ENCODE measurements at regions not wholly inside any gene's neighbourhood (a gene's known extent, or its start where the extent isn't known, plus 50 kb on each side); places are given as distances from the start of the nearest gene placed in this dataset.

DNA sequence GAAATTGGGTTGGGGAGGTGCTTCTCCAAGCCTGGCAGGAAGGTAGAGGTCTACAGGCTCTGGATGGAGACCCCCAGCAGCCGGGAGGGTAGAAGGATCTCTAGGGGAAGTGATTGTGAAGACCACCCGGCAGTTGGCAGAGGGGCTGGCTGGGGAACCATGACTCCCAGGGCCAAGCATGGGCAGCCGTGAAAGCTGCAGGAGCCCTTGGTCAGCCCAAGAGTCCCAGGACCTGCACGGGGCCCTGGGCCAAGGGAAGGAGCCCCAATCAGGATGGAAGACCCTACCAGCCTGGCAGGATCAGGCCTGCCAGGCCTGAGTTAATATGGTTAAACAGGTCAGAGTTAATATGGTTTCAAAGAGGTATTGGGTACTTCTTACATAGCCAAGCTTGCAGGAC is 126.3 kb upstream of the NANOS1 start:
- H3K4me1 ChIP-seq (ENCODE audit: control insufficient read depth in 1 of 2, insufficient read depth in 2 of 2, low read length in 2 of 2): no peaks in the 10 kb centered on the region
- no peaks in the 10 kb centered on the region for H3K27me3 ChIP-seq (ENCODE audit: control insufficient read depth in 1 of 2, insufficient read depth in 2 of 2, low read length in 2 of 2)
- H3K9me3 ChIP-seq (ENCODE audit: control insufficient read depth in 1 of 2, low read length in 2 of 2): no peaks in the 10 kb centered on the region
- no peak overlapping the region for H3K9ac ChIP-seq (ENCODE audit: low read depth in 1 of 2, low read length in 2 of 2)
- H3K27ac ChIP-seq (ENCODE audit: low read depth, low read length): no peak overlapping the region
- no peak overlapping the region for H3K4me3 ChIP-seq (ENCODE audit: low read depth in 1 of 2, low read length in 2 of 2)
- no peaks in the 10 kb centered on the region for H3K36me3 ChIP-seq (ENCODE audit: control insufficient read depth in 1 of 2, insufficient read depth in 2 of 2, low read length in 2 of 2)

DNA sequence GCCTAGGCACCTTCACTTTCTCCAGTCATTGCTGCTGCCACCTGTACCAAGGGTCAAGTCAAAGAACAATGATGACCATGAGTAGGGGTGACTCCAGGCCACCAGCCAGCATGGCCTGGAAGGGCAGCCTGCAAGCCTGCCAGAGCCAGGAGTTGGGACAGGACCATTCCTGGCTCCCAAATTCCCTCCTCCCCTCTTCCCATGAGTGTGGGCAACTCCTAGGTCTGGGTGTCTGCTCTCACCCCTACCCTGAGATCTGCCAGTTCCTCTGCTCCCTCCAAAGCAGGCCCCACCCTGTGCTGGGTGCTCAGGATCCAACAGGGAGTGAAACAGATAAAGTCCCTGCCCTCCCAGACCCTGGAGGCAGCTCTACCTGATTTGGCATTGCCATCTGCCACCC is 125.8 kb upstream of the NANOS1 start:
- no peak overlapping the region for H3K4me3 ChIP-seq (ENCODE audit: low read depth in 1 of 2, low read length in 2 of 2)
- H3K9me3 ChIP-seq (ENCODE audit: control insufficient read depth in 1 of 2, low read length in 2 of 2): no peaks in the 10 kb centered on the region
- H3K9ac ChIP-seq (ENCODE audit: low read depth in 1 of 2, low read length in 2 of 2): no peak overlapping the region
- H3K27ac ChIP-seq (ENCODE audit: low read depth, low read length): no peak overlapping the region
- H3K27me3 ChIP-seq (ENCODE audit: control insufficient read depth in 1 of 2, insufficient read depth in 2 of 2, low read length in 2 of 2): no peaks in the 10 kb centered on the region
- no peaks in the 10 kb centered on the region for H3K36me3 ChIP-seq (ENCODE audit: control insufficient read depth in 1 of 2, insufficient read depth in 2 of 2, low read length in 2 of 2)
- no peaks in the 10 kb centered on the region for H3K4me1 ChIP-seq (ENCODE audit: control insufficient read depth in 1 of 2, insufficient read depth in 2 of 2, low read length in 2 of 2)

DNA sequence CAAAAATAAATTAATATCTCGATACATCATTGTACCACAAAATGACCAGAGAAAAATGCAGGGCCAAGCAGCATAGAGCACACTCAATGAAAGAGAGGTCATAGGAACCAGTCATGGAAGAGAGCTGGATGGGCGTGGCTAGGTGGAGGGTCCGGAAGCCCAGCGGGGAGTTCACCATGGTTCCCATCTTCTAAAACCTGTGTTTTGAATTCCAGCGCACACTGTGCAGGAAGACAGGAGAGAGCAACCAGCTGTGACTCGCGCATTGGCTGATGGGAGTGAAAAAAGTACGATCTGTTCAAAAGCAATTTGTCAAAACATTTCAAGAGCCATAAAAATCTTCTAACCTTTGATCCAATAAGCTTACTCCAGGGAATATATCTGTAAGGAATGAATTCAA is 125.2 kb upstream of the NANOS1 start:
- no peak overlapping the region for H3K27ac ChIP-seq (ENCODE audit: low read depth, low read length)
- H3K36me3 ChIP-seq (ENCODE audit: control insufficient read depth in 1 of 2, insufficient read depth in 2 of 2, low read length in 2 of 2): no peaks in the 10 kb centered on the region
- H3K4me1 ChIP-seq (ENCODE audit: control insufficient read depth in 1 of 2, insufficient read depth in 2 of 2, low read length in 2 of 2): no peaks in the 10 kb centered on the region
- no peak overlapping the region for H3K4me3 ChIP-seq (ENCODE audit: low read depth in 1 of 2, low read length in 2 of 2)
- no peak overlapping the region for H3K9ac ChIP-seq (ENCODE audit: low read depth in 1 of 2, low read length in 2 of 2)
- H3K9me3 ChIP-seq (ENCODE audit: control insufficient read depth in 1 of 2, low read length in 2 of 2): no peaks in the 10 kb centered on the region
- H3K27me3 ChIP-seq (ENCODE audit: control insufficient read depth in 1 of 2, insufficient read depth in 2 of 2, low read length in 2 of 2): no peaks in the 10 kb centered on the region

DNA sequence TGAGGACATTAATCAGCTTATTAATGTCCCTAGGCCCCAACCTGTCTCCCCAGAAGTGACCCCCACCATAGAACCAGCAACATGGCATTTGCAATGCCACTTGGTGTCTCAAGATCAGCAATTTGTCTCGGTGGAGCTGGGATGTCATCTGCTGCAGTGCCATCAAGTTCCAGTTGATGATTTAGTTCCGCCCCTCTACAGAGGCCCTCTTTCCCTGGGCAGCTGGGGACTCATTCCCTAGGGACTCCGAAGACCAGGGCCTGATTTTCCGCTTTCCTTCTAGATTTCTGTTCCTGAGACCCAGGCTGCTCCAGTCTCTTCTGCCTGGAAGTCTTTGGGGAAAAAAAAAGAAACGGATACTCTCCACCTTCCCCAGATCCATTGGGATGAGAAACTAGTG is 122.5 kb upstream of the NANOS1 start:
- Histone ChIP-seq H3K9ac (ENCODE audit: low read depth in 1 of 2, low read length in 2 of 2) (no peak overlapping the region), H3K4me1 (ENCODE audit: control insufficient read depth in 1 of 2, insufficient read depth in 2 of 2, low read length in 2 of 2) (no peaks in the 10 kb centered on the region), H3K36me3 (ENCODE audit: control insufficient read depth in 1 of 2, insufficient read depth in 2 of 2, low read length in 2 of 2) (no peaks in the 10 kb centered on the region), H3K4me3 (ENCODE audit: low read depth in 1 of 2, low read length in 2 of 2) (no peak overlapping the region), H3K27me3 (ENCODE audit: control insufficient read depth in 1 of 2, insufficient read depth in 2 of 2, low read length in 2 of 2) (no peaks in the 10 kb centered on the region), H3K9me3 (ENCODE audit: control insufficient read depth in 1 of 2, low read length in 2 of 2) (no peaks in the 10 kb centered on the region), H3K27ac (ENCODE audit: low read depth, low read length) (no peak overlapping the region)

DNA sequence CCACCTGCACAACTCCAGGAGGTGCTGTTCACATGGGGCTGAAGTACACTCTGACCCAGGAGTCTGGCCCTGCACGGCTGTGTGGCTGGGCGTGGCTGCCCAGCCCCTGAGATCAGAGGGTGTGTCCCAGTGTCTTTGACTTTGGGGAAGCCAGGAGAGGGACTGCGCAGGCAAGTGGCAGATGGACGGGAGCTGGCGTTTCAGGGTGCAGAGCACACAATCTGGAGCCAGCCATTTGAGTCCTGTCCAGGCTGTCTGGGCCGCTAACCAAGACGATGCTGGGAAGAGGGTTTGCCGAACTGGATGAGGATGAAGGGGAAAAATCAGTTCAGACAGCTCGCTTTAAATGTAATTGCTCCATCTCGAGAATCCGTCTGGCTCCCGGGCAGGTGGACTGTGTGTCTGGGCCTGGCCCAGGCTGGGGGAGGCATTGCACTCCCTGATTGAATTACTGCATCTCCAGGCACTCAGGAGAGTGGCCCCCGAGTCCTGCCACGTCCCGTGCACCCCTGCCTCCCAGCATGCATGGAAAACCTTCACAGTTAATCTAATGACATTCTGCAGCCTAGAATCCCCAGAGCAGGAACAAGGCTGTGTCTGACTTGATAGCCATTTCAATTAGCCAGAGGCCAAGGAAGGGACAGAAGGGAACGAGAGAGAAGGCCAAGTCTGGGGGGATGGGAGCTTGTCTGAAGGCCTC is 120.8 kb upstream of the NANOS1 start:
- no peak overlapping the region for H3K27ac ChIP-seq (ENCODE audit: low read depth, low read length)

DNA sequence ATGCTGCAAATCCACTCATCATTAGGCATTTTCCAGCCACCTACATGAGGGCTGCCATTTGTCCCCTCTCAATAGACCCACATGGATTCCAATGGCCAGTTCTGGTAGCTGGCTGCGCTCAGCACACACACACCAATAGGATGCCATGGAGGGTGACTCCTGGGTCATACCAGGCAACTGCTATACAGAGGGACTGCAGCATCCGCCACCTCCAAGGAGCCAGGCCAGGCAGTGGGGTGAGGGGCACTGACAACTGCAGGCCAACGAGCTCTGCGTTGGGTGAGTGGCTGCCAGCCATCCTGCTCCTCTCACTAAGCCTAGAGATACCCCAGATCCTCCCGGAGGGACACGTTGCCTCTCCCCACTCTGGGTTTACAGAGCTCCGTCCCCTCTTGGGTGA is 118.8 kb upstream of the NANOS1 start:
- Histone ChIP-seq H3K9me3 (ENCODE audit: control insufficient read depth in 1 of 2, low read length in 2 of 2) (no peaks in the 10 kb centered on the region), H3K36me3 (ENCODE audit: control insufficient read depth in 1 of 2, insufficient read depth in 2 of 2, low read length in 2 of 2) (no peaks in the 10 kb centered on the region), H3K27me3 (ENCODE audit: control insufficient read depth in 1 of 2, insufficient read depth in 2 of 2, low read length in 2 of 2) (no peaks in the 10 kb centered on the region), H3K4me1 (ENCODE audit: control insufficient read depth in 1 of 2, insufficient read depth in 2 of 2, low read length in 2 of 2) (no peaks in the 10 kb centered on the region), H3K27ac (ENCODE audit: low read depth, low read length) (no peak overlapping the region), H3K9ac (ENCODE audit: low read depth in 1 of 2, low read length in 2 of 2) (no peak overlapping the region), H3K4me3 (ENCODE audit: low read depth in 1 of 2, low read length in 2 of 2) (no peak overlapping the region)

More for the DNA sequence above, 120.8 kb upstream of the NANOS1 start:
- Histone ChIP-seq H3K9ac (ENCODE audit: low read depth in 1 of 2, low read length in 2 of 2) (no peak overlapping the region), H3K9me3 (ENCODE audit: control insufficient read depth in 1 of 2, low read length in 2 of 2) (no peaks in the 10 kb centered on the region), H3K36me3 (ENCODE audit: control insufficient read depth in 1 of 2, insufficient read depth in 2 of 2, low read length in 2 of 2) (no peaks in the 10 kb centered on the region), H3K4me3 (ENCODE audit: low read depth in 1 of 2, low read length in 2 of 2) (no peak overlapping the region), H3K27me3 (ENCODE audit: control insufficient read depth in 1 of 2, insufficient read depth in 2 of 2, low read length in 2 of 2) (no peaks in the 10 kb centered on the region), H3K4me1 (ENCODE audit: control insufficient read depth in 1 of 2, insufficient read depth in 2 of 2, low read length in 2 of 2) (no peaks in the 10 kb centered on the region)

DNA sequence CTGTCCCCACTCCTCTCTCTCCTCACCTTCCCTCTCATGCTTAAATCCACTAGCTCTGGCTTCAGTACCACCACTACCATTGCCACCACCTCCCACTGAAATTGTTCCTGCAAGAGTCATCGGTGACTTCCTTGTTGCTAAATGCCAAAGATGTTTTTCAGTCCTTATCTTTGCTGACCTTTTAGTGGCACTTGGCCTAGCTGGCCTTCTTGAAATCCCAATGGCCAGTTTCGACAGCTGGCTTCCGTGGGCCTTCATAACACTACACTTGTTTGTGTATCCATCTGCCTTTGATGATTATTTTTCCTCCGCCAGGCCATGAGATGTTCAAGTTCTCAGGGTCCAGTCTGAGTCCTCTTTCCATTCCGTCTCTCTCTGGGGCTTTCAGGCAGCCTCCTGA is 118.2 kb upstream of the NANOS1 start:
- Histone ChIP-seq H3K9ac (ENCODE audit: low read depth in 1 of 2, low read length in 2 of 2) (no peak overlapping the region), H3K4me3 (ENCODE audit: low read depth in 1 of 2, low read length in 2 of 2) (no peak overlapping the region), H3K9me3 (ENCODE audit: control insufficient read depth in 1 of 2, low read length in 2 of 2) (no peaks in the 10 kb centered on the region), H3K27me3 (ENCODE audit: control insufficient read depth in 1 of 2, insufficient read depth in 2 of 2, low read length in 2 of 2) (no peaks in the 10 kb centered on the region), H3K4me1 (ENCODE audit: control insufficient read depth in 1 of 2, insufficient read depth in 2 of 2, low read length in 2 of 2) (no peaks in the 10 kb centered on the region), H3K27ac (ENCODE audit: low read depth, low read length) (no peak overlapping the region), H3K36me3 (ENCODE audit: control insufficient read depth in 1 of 2, insufficient read depth in 2 of 2, low read length in 2 of 2) (no peaks in the 10 kb centered on the region)

DNA sequence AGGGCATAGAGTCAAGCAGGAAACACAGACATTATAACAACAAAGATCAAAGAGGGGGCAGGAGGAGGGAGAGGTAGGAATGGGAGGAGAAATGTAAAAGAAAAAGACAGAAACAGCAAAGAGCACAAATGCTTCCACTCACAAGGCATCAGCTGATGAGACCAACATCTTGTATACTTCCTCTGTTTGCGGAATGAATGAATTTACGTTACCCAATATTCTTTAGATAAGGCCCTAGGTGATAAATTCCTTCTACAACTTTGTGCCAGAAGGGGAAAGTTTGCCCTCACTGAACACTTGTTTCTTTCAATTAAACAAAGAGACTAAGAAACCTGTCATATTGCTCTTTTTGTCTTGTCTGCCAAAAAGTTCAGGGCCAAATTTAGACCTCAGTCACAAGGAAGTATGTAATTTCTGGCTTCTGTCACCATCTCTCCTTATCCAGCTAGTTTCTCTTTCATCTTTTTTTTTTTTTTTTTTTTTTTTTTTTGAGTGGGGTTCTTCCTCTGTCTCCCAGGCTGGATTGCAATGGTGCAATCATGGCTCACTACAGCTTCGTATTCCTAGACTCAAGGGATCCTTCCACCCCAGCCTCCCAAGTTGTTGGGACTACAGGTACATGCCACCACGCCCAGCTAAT is 116.4 kb upstream of the NANOS1 start:
- Histone ChIP-seq H3K4me1 (ENCODE audit: control insufficient read depth in 1 of 2, insufficient read depth in 2 of 2, low read length in 2 of 2) (no peaks in the 10 kb centered on the region), H3K36me3 (ENCODE audit: control insufficient read depth in 1 of 2, insufficient read depth in 2 of 2, low read length in 2 of 2) (no peaks in the 10 kb centered on the region), H3K9ac (ENCODE audit: low read depth in 1 of 2, low read length in 2 of 2) (no peak overlapping the region), H3K27me3 (ENCODE audit: control insufficient read depth in 1 of 2, insufficient read depth in 2 of 2, low read length in 2 of 2) (no peaks in the 10 kb centered on the region), H3K9me3 (ENCODE audit: control insufficient read depth in 1 of 2, low read length in 2 of 2) (no peaks in the 10 kb centered on the region), H3K4me3 (ENCODE audit: low read depth in 1 of 2, low read length in 2 of 2) (no peak overlapping the region), H3K27ac (ENCODE audit: low read depth, low read length) (no peak overlapping the region)

DNA sequence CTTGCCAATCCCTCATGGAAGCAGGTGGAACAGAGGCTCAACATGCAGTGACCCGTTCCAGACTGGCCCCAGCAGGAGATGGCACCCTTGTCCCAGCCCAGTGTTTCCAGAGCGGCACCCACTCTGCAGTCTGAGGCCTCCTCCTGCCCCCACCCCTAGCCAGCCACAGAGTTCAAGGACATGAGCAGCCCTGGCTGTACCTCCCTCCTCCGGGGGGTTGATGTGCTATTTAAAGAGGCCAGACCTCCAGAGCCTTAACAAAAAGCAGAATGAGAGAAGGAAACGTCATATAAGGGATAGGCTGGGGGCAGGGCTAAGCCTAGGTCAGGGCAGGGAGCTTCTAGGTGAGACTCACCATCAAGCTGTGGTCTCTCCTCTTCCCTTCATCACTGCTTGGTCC is 115.7 kb upstream of the NANOS1 start:
- no peaks in the 10 kb centered on the region for H3K9me3 ChIP-seq (ENCODE audit: control insufficient read depth in 1 of 2, low read length in 2 of 2)
- H3K27ac ChIP-seq (ENCODE audit: low read depth, low read length): no peak overlapping the region
- no peak overlapping the region for H3K4me3 ChIP-seq (ENCODE audit: low read depth in 1 of 2, low read length in 2 of 2)
- no peaks in the 10 kb centered on the region for H3K27me3 ChIP-seq (ENCODE audit: control insufficient read depth in 1 of 2, insufficient read depth in 2 of 2, low read length in 2 of 2)
- H3K9ac ChIP-seq (ENCODE audit: low read depth in 1 of 2, low read length in 2 of 2): no peak overlapping the region
- no peaks in the 10 kb centered on the region for H3K36me3 ChIP-seq (ENCODE audit: control insufficient read depth in 1 of 2, insufficient read depth in 2 of 2, low read length in 2 of 2)
- H3K4me1 ChIP-seq (ENCODE audit: control insufficient read depth in 1 of 2, insufficient read depth in 2 of 2, low read length in 2 of 2): no peaks in the 10 kb centered on the region

DNA sequence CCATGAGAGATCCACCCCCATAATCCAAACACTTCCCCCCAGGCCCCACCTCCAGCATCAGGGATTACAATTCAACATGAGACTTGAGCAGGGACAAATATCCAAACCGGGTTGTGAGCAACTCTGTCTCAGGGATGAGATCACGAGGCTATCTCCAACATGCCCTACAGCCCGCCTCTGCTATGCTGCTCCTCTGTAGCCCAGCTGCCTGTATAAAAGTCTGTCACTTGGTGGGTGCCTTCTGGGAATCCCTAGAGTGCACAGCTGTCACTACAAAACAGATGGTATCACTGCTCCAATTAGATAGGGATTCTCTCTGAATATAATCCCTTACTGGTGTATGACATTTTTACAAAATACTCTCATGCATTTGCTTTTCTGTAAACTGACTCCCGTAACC is 114.9 kb upstream of the NANOS1 start:
- Histone ChIP-seq H3K9me3 (ENCODE audit: control insufficient read depth in 1 of 2, low read length in 2 of 2) (no peaks in the 10 kb centered on the region), H3K9ac (ENCODE audit: low read depth in 1 of 2, low read length in 2 of 2) (no peak overlapping the region), H3K27me3 (ENCODE audit: control insufficient read depth in 1 of 2, insufficient read depth in 2 of 2, low read length in 2 of 2) (no peaks in the 10 kb centered on the region), H3K27ac (ENCODE audit: low read depth, low read length) (no peak overlapping the region), H3K4me3 (ENCODE audit: low read depth in 1 of 2, low read length in 2 of 2) (no peak overlapping the region), H3K36me3 (ENCODE audit: control insufficient read depth in 1 of 2, insufficient read depth in 2 of 2, low read length in 2 of 2) (no peaks in the 10 kb centered on the region), H3K4me1 (ENCODE audit: control insufficient read depth in 1 of 2, insufficient read depth in 2 of 2, low read length in 2 of 2) (no peaks in the 10 kb centered on the region)
